NCI-H146 treated with DMSO at 0.1 percent for 48 hours (cell line): ENCODE measurements at regions not wholly inside any gene's neighbourhood (a gene's known extent, or its start where the extent isn't known, plus 50 kb on each side); places are given as distances from the start of the nearest gene placed in this dataset.

Experiments
- DNase-seq: peaks from one replicate; lab custom pipeline; 2025; ENCODE audit not compliant: unreplicated experiment; lab: John Stamatoyannopoulos, UW

DNA sequence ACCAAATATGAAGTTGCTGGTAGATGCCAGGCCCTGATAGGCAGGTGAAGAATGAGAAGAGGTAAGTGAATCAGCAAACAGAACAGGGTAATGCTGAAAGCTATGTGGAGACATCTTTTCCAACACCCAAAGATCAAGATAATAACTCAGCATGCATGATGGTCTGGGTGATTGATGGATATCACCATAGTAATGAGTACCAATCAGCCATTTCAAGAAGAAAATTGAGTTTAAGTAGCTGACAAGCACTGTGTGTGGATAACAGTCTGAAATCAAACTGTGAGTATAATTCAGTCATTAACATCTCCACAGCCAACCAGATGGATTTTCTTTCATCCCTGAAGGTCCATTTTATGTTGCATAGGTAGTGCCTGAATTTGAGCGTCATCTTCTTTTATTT, 289.6 kb upstream of the SMIM31 start:
- no peak for DNase-seq

DNA sequence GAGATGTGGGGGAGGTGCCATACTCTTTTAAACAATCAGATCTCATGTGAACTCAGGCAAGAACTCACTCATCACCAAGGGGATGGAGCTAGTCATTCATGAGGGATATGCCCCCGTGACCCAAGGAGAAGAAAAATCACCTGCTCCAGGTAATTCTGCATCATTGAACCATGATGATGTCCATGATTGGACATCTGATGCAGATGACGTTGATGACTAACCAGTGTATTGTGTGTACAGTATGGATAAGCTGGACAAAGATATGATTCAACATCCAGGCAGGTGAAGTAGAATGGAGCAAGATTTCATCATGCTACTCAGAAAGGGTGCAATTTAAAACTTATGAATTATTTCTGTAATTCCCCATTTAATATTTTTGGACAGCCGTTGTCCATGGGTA, 286.4 kb upstream of the SMIM31 start:
- no peak for DNase-seq

DNA sequence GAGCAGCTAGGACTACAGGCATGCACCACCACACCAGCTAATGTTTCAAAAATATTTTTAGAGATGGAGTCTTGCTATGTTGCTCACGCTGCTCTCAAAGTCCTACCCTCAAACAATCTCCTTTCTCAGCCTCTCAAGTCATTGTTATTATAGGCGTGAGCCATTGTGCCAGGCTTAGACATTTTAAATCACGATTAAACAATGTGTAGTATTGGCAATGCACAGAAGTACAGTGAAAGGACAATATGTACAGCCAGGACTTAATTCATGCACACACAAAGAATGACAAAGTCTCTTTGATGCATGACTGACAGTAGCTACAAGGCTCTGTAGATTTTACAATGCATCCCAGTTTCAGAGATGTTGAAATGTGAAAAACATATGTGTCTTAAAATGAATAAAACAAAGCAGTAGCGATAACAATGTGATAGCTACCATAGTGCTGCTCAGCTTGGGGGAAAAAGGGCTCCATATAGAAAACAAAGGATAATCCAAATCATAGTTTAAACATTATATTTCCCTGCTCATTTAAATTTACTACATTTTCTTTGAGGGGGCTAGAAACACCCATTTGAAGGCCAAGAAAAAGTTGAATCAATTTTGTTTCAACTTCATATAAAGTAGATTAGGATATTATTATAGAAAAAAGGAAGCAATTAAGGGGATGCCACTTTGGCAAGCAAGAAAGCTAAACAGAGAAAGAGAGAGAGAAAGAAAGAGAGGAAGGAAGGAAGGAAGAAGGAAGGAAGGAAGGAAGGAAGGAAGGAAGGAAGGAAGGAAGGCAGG, 272.4 kb upstream of the SMIM31 start:
- DNase-seq = no peak

DNA sequence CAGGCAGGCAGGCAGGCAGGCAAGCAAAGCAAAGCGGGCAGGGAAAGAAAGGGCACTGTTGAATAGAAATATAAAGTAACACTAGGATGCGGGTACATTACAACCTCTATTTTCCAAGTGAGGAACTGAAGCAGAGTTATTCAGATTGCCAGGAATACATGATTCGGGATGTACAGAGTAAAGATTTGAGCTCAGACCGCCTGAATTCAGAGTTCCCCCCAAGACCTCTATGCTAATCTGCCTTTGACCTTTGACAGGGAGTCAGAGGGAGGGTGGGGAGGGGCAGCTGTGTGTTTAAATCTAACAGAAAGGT, 271.9 kb upstream of the SMIM31 start:
- no peak for DNase-seq

DNA sequence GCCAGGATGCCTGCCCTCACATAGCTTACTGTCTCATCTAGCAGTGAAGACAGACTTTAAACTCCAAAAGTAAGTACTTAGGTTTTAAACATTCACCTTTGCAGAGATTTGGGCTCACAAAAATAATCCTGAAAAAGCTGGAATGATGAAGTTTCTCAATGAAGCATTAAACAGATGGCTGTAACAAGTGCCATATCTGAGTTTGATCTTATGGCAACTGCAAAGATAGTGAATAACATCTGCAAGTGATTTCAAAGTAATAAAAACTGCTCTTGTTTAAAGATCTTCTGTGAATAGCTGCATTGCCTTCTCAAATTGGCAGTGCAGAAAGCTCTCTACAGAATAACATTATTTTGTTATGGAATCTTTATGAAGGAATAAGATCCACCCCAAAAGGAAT, 271.2 kb upstream of the SMIM31 start:
- DNase-seq = no peak

DNA sequence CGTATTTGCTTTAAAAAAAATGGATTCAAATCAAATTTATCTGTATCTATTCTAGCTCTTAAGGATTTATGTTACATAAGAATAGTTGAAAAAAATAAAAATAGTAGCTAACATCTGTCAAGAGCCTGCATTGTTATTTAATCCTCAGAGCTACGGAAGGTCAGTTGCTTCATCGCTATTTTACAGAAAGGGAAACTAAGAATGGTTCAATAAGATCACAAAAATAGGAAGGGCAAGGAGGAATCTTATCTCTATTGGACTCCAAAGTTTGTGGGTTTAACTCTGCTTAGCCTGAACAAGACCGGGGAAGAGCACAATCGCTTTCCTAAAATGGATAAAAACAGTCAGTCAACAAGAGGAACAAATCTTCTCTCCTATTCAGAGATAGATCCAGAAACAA, 270.2 kb upstream of the SMIM31 start:
- DNase-seq = no peak

DNA sequence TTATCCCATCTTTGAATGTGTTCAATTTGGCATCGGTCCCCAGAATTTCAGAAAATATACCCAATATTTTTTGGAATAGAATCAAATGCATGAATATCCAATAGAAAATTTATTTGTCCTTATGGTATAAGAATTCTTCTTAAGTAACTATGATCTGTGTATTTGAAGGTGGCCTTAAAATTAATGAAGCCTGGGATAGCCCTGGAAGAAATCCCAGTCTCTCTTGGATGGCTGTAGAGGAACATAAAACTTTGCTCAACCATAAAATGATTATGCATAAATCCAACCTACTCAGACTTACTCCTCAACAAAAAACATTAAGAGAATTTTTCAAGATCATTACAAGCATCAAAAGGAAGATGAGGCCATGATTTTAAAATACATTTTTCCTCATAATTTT, 269.4 kb upstream of the SMIM31 start:
- DNase-seq = no peak

DNA sequence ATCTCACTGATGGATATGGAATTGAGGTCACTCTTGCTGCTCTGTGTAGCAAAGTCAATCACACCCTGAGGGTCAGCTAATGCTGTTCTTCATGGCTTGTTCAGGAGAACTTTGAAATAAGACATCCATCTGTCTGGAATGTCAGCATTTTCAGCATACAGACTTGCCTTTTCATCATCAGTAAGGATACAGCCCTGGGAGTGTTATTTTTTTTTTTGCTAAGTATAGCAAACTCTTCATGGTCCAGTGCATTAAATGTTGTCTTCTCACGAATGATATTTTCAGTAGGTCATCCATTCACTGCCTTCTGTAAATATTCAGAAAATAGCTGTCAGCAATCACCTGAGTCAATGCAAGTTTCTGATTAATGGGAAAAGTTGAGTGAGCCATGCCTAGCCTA, 268.8 kb upstream of the SMIM31 start:
- DNase-seq = no peak

DNA sequence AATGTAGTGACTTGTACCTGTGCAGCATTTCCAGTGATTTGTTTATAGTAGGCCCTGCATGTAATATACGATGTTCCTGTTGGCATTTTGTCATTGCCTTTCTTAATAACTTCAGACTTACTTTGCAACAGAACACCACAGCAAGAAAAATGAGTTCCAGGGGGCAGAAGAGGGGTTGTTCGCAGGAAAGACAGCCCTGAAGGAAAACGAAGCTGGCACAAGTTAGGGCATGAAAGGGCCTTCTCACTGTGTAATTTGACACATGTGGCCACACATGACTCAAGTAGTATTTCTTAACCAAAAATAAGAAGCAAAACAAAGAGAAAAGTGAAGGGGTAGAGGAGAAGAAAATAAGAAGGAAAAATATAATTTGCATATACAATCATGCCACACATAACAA, 265.8 kb upstream of the SMIM31 start:
- no peak for DNase-seq

DNA sequence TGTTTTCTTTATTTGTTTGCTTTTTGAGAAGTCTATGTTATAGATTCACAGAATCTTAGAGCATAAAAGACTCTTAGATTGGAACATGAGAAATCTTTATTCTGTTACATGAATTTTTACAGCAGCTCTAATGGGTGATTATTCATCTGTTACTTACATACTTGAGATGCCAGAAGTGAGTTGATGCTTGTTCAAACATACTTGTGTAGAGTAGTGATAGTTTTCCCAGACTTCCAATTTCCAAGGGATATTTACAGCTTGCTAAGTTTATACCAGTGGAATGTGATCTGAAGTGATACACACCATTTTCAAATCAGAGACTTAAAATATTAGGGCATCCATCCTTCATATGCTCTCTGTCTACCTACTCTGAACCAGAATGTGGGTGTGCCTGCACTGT, 252.9 kb upstream of the SMIM31 start:
- no peak for DNase-seq

DNA sequence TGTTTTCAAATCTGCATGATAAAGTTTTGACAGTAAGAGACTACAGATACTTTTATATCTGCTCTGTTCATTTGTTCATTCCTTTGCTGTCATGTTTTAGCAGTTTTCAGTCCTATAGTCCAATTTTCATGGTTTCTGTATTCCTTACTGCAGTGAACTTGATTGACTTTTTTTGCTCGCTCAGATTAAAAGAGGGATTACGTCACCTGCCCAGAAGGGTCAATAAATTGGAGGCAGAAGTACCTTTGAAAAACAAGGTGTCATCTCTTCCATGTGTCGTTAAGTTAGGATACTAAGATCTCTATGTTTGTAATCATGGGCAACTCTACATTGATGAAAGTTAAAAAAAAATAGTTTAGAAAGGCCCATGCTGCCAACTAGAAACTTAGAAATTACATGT, 250.1 kb upstream of the SMIM31 start:
- no peak for DNase-seq

DNA sequence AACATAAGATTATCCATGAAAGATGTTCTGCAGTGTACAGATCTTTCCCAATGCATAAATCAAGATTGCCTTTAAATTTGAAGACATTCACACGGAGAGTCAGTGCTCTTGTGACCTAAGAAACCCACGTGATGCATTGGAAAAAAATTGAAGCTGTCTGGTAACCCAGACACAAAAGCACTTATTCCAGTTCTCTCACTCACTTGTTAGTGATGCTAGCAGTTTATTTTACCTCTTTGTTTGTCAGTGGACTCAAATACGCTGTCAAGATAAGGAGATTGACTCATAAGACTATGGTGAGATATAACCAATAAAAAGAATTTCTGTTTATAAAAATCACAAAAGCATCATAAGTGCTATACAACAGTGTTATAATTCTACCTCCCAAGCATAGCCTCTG, 245.8 kb upstream of the SMIM31 start:
- no peak for DNase-seq

DNA sequence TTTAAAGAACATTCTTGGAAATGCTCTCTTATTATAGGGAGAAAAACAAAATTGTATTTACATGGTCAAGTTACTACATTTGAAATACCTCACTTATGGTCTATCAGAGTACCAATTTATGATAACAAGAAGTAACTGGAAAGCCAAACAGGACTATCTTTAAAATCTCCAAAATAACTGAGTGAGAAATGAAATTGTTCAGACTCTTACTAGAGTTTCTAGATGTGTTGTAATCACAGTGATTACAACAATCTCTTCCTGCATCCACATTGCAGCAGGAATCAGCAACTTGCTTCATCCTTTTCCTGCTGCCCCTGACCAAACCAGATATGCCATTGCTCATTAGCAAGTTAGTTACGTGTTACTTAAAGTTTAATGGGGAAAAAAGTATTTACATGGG, 245.2 kb upstream of the SMIM31 start:
- DNase-seq = no peak

DNA sequence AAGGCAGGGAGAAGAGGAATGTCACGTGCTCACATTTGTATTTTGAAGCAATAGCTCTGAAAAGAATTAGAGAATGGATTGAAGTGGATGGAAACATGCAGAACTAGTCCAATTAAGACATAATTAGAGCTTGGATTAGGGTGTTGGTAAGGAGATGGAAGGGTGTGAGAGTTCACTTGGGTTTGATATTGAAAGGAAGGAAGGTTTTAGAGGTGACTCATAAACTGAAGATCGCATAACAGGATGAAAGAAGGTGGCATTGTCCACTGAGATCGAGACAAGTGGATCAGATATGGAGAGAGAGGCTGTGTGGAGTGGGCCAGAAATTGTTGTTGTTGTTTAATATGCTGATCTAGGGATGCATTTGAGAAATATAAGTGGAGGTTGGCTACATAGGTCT, 244.0 kb upstream of the SMIM31 start:
- DNase-seq = no peak

DNA sequence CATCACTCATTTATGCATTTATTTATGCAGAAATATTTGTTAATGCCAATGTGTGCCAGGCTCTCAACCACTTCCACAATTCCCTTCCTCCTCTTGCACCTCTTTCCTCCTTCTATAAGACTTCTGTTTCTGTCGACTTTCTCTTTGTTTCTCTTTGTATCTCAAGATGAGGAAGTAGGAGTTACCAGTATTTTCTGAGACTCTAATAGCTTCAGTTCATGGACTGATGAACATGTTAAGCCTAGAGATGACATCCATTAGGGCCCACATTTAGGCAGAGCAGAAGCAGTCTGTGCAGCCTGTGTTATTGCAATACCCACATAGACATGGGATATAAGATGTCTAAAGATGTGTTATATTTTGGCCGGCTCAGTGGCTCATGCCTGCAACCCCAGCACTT, 241.8 kb upstream of the SMIM31 start:
- DNase-seq = no peak

DNA sequence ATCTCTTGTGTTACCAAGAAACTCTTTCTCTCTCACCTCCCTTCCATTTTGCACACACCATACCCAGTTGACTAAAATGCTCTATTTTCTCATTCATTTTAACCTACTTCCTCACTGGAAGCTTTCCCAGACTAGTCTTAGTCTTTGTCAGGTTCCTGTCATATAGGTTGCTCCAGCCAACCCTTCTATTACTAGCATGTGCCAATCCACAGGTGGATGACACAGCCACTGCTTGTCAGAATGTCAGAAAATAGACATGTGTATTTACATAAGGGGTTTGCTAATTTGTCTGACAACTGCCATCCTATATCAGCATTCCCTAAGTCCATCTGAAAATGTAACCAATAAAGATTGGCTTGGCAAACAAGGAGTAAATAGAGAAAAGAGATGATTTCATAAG, 239.2 kb upstream of the SMIM31 start:
- no peak for DNase-seq

DNA sequence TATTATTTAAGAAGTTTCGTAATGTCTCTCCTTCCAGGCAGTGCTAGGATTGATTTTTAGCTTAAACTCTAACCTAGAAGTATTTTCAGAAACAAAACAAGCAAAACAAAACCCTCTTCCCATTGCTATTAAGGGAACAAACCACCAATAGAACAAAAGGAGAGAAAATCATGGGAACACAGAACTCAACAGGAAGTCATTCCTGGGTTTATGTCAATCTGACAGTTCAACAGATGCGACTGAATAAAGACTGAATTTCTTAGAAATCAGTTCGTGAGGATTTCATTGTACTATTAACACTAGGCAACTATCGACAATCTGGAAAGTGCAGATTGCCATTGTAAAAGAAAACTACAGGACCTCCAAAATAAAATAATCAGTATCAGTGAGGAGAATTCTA, 229.1 kb upstream of the SMIM31 start:
- DNase-seq = no peak

DNA sequence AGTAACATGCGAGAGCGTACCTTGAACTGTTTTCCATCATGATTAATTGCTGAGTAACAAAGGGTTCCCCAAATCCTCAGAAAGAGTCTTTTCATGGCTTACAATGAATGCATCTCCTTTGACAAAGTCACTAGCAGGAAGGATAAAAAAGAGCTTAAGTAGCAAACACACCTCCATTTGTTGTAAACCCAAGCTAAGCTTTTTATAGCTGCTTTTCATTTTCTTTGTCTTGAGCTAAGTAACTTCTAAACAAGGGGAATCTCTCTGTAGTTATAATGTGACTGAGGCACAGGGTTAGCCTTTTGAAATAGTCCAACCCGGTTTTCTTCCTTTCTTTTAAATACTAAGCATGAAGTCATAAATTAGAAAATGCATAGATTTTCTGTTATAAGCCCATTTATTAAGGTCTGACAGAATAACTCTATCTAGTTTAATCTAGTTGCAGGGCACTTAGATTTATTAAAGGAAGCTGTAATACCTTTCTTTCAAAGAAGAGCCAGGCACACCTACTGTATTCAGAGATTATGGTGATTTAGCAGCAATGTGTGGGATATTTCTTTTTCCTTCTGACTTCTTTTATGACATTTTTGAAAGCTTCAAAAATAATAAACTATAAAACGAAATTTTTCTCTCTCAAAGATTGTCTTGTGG, 226.9 kb upstream of the SMIM31 start:
- DNase-seq = no peak

DNA sequence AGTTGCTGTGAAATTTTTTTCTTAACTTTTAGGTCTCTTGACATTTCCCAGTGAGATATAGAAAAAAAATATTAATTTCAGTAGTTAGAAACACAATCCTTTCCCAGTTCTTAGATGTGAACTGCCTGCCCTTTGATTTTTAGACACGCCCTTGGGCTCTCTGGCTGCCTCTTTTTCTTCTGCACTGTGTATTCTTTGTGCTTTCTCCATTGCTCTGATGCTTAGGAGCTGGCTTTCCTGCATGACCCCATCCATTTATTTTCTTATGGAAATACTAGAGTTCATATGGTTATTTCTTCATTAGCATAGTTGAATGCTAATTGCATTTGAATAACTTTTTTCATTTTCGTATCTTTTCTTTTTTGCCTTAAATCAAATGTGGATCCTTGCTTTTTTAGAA, 224.9 kb upstream of the SMIM31 start:
- DNase-seq = no peak

DNA sequence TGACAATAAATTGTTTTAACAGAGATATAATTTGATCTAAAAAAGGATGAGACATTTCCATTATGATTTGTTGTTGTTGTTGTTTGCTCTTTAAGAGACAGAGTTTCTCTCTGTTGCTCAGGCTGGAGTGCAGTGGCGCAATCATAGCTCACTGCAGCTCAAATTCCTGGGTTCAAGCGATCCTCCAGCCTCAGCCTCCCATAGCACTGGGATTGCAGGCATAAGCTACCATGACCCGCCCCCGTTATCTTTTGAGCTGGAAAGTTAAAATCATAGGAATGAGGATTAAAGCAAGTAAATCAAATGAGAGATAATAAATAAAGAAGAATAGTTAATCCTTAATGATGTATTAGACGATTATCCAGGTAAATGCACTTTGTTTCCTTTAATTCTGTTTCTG, 224.4 kb upstream of the SMIM31 start:
- no peak for DNase-seq

DNA sequence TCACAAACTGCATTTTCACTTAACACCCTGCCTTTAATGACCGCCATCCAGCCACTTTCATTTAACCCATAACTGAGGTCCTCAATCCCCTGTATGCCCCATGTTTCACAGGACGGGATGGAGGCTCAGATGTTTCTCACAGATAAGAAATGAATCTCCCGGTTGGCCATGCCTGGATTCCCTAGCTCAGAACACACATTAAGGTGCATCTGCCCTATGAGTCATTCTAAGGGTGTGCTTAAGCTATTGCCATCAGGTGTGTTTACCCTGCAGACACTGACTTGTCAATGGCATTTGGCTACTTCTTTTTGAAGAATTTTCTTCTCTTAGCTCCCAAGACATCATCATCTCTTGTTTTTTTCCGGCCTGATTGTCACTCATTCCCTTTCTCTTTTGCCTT, 222.6 kb upstream of the SMIM31 start:
- DNase-seq = no peak

DNA sequence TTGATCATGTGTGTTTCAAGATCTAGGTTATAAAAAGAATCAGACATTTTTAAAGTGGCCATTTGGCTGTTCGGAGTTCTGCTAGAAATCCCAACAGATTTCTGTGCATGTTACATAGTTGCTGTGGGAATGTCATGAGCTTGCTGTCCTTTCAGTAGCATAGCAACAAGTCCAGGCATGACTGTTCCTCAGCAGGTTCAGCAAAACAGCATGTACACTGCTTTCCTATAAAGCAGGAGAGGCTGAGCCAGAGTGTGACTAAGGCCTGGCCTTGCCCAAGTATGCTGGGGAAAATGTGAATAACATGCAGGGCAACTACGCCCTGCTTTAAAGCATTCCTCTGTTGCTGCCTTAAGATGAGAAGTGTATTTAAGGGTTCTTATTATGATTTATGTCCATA, 217.1 kb upstream of the SMIM31 start:
- DNase-seq = no peak

DNA sequence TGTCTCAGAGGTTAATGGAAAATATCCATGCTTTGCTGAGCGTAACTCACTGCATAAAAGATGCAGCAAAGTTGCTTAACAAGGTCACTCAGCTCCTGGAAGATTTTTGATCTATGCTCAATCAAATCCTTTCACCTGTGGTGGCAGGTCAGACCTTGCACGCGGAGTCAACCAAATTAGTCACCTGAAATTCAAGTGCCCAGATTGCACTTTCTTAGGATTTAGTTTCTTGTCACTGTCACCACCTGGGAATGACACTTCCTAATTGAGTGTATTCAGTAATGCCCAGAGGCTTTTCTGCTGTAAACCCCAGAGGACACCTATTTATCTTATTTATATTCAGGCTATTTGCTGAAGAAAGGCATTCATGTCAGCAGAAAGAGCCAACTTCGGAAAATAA, 215.8 kb upstream of the SMIM31 start:
- no peak for DNase-seq
